ENCODE measurements at regions not wholly inside any gene's neighbourhood (a gene's known extent, or its start where the extent isn't known, plus 50 kb on each side); places are given as distances from the start of the nearest gene placed in this dataset.

DNA sequence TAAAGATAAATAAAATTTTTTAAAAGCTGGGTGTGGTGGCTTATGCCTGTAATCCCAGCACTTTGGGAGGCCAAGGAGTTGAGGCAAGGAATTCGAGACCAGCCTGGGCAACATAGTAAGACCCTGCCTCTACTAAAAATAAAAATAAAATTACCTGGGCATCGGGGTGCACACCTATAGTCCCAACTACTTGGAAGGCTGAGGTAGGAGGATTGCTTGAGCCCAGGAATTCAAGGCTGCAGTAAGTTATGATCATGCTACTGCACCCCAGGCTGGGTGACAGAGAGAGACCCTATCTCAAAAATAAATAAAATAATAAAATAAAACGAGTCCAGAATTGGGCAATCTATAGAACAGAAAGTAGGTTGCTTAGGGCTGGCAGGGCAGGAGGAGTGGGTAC, 228.7 kb downstream of the BCAS1 start:
- BruUV-seq (replicated peaks), result no TSS peak
- CTCF ChIA-PET, result interaction anchor here (0.7 kb wide), 1 partner anchor 17 kb away, joined by 3 read pairs; no protein-coding TSS in a partner anchor
- Mint-ChIP-seq H3K27me3 (ENCODE audit: unreplicated experiment) (no peaks in the 10 kb centered on the region), H3K27ac (ENCODE audit: unreplicated experiment) (no peak overlapping the region), H3K9me3 (ENCODE audit: low read depth, unreplicated experiment) (no peaks in the 10 kb centered on the region), H3K4me1 (ENCODE audit: low read depth, unreplicated experiment) (peaks cover 32% of the 10 kb centered on the region), H3K4me3 (ENCODE audit: low read depth, unreplicated experiment) (no peak overlapping the region), H3K36me3 (ENCODE audit: insufficient read depth, unreplicated experiment) (no peaks in the 10 kb centered on the region)
- TF ChIP-seq, protein P1, sequence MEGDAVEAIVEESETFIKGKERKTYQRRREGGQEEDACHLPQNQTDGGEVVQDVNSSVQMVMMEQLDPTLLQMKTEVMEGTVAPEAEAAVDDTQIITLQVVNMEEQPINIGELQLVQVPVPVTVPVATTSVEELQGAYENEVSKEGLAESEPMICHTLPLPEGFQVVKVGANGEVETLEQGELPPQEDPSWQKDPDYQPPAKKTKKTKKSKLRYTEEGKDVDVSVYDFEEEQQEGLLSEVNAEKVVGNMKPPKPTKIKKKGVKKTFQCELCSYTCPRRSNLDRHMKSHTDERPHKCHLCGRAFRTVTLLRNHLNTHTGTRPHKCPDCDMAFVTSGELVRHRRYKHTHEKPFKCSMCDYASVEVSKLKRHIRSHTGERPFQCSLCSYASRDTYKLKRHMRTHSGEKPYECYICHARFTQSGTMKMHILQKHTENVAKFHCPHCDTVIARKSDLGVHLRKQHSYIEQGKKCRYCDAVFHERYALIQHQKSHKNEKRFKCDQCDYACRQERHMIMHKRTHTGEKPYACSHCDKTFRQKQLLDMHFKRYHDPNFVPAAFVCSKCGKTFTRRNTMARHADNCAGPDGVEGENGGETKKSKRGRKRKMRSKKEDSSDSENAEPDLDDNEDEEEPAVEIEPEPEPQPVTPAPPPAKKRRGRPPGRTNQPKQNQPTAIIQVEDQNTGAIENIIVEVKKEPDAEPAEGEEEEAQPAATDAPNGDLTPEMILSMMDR (IDR thresholded peaks at IDR 0.05; ENCODE audit: unreplicated experiment), result no peak
- intact Hi-C loops (cut with micrococcal nuclease; ENCODE audit: unreplicated experiment), result no loop called here
- DNase-seq, result no peak

DNA sequence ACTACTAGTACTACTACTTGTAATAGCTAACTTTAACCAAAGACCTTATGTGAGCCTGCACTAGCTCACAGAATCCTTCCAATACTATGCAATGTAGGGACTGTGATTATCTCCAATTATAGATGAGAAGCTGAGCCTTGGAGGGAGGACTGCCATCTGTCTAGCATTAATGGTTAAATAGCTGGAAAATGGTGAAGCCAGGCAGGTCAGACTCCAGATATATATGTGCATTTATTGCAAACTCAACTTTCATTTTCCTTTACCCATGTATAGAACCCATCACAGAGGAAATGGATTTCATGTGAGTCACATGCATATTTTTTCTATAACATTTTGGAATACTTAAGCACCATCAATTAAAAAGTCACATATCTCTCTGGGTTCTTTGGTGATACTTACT, 229.9 kb downstream of the BCAS1 start:
- TF ChIP-seq, protein P1 (IDR thresholded peaks at IDR 0.05; ENCODE audit: unreplicated experiment), result no peak
- no peaks in the 10 kb centered on the region for H3K9me3 Mint-ChIP-seq (ENCODE audit: low read depth, unreplicated experiment)
- no TSS peak for BruUV-seq (replicated peaks)
- no peaks in the 10 kb centered on the region for H3K27me3 Mint-ChIP-seq (ENCODE audit: unreplicated experiment)
- no peak overlapping the region for H3K27ac Mint-ChIP-seq (ENCODE audit: unreplicated experiment)
- no peak for DNase-seq
- peaks cover 33% of the 10 kb centered on the region for H3K4me1 Mint-ChIP-seq (ENCODE audit: low read depth, unreplicated experiment)
- H3K36me3 Mint-ChIP-seq (ENCODE audit: insufficient read depth, unreplicated experiment), result no peaks in the 10 kb centered on the region
- intact Hi-C loops (cut with micrococcal nuclease; ENCODE audit: unreplicated experiment), result no loop called here
- H3K4me3 Mint-ChIP-seq (ENCODE audit: low read depth, unreplicated experiment), result no peak overlapping the region
- CTCF ChIA-PET, result interaction anchor here (0.6 kb wide), 1 partner anchor 101 kb away, joined by 3 read pairs; no protein-coding TSS in a partner anchor

DNA sequence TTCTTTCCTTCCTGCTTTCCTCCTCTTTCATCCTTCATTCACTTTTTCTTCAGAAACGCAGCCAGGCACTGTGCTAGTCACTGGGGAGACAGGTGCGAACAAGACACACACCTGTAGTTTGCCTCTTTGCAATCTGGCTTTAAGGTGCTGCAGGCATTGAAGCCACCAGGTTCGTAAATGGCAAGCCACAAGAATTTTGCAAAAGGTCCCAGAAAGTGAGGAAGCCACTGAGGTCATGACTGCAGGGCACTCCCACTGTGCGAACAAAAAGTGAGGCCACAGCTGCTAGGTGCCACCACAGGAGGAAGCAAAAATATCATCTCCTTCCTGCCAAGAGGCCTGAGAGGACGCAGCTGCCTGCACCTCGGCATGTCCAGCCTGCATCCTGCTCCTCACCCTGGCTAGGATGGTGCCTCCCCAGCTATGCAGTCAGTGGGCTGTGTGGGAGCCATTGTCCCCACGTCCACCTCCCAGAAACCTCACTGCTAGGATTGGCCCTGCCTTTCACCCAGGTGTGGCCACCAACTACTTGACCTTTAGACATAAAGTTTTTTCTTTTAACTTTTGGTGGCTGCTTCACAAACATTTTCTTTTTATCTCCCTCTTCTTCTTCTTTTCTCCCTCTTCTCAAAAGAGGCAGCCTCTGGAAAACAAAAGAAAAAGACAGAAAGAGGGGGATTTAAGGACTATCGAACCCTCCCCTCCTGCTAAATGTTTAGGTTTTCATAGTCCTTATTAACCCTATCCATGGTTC, 230.8 kb downstream of the BCAS1 start:
- no TSS peak for BruUV-seq (replicated peaks)
- no peaks in the 10 kb centered on the region for H3K36me3 Mint-ChIP-seq (ENCODE audit: insufficient read depth, unreplicated experiment)
- peaks cover 33% of the 10 kb centered on the region for H3K4me1 Mint-ChIP-seq (ENCODE audit: low read depth, unreplicated experiment)
- H3K4me3 Mint-ChIP-seq (ENCODE audit: low read depth, unreplicated experiment), result no peak overlapping the region
- no peaks in the 10 kb centered on the region for H3K9me3 Mint-ChIP-seq (ENCODE audit: low read depth, unreplicated experiment)
- CTCF ChIA-PET, result interaction anchor here (0.7 kb wide), 1 partner anchor 269 kb away, joined by 3 read pairs; no protein-coding TSS in a partner anchor
- no peaks in the 10 kb centered on the region for H3K27me3 Mint-ChIP-seq (ENCODE audit: unreplicated experiment)
- H3K27ac Mint-ChIP-seq (ENCODE audit: unreplicated experiment), result no peak overlapping the region
- TF ChIP-seq, protein P1 (IDR thresholded peaks at IDR 0.05; ENCODE audit: unreplicated experiment), result no peak
- intact Hi-C loops (cut with micrococcal nuclease; ENCODE audit: unreplicated experiment), result no loop called here
- DNase-seq, result no peak

DNA sequence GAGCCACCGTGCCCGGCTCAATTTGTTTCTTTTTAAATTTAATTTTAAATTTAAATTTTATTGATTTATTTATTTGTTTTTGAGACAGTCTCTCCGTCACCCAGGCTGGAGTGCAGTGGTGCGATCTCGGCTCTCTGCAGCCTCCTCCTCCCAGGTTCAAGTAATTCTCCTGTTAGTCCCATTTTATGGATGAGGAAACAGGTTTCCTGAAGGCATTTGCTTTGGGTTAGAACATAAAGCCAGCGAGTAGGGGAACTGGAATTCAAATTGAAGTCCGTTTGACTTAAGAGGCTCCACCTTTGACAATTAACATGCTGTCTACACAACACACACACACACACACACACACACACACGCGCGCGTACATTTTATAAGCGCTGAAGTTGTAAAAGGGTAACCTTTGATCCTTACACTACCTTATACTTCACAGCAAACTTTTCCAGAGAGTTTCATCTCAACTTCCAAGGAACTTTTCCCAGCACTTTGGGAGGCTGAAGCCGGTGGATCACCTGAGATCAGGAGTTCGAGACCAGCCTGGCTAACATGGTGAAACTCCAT, 232.0 kb downstream of the BCAS1 start:
- Mint-ChIP-seq H3K4me3 (ENCODE audit: low read depth, unreplicated experiment) (no peak overlapping the region), H3K9me3 (ENCODE audit: low read depth, unreplicated experiment) (no peaks in the 10 kb centered on the region), H3K36me3 (ENCODE audit: insufficient read depth, unreplicated experiment) (no peaks in the 10 kb centered on the region), H3K27me3 (ENCODE audit: unreplicated experiment) (no peaks in the 10 kb centered on the region), H3K4me1 (ENCODE audit: low read depth, unreplicated experiment) (peaks cover 33% of the 10 kb centered on the region), H3K27ac (ENCODE audit: unreplicated experiment) (no peak overlapping the region)
- TF ChIP-seq, protein P1 (IDR thresholded peaks at IDR 0.05; ENCODE audit: unreplicated experiment), result no peak
- DNase-seq, result no peak
- intact Hi-C loops (cut with micrococcal nuclease; ENCODE audit: unreplicated experiment), result no loop called here
- BruUV-seq (replicated peaks), result no TSS peak
- CTCF ChIA-PET, result interaction anchor here (0.6 kb wide), 1 partner anchor 29 kb away, joined by 3 read pairs; no protein-coding TSS in a partner anchor

Measured in Calu3 (cell line).